C1 segment of cervical spinal cord (tissue), 14 donors: ENCODE measurements at regions not wholly inside any gene's neighbourhood (a gene's known extent, or its start where the extent isn't known, plus 50 kb on each side); places are given as distances from the start of the nearest gene placed in this dataset.
A peak's percentile ranks its signal among the peaks of the same experiment; 100 is the strongest.
"Not testable (repeated sequence)": the region's sequence is repeated elsewhere in the genome, so short reads cannot be mapped to it uniquely, and the experiment has no call there.

Source experiments
- DNase-seq, 14 donors: peaks; one replicate each; lab custom pipeline; 2025; lab: John Stamatoyannopoulos, UW

DNA sequence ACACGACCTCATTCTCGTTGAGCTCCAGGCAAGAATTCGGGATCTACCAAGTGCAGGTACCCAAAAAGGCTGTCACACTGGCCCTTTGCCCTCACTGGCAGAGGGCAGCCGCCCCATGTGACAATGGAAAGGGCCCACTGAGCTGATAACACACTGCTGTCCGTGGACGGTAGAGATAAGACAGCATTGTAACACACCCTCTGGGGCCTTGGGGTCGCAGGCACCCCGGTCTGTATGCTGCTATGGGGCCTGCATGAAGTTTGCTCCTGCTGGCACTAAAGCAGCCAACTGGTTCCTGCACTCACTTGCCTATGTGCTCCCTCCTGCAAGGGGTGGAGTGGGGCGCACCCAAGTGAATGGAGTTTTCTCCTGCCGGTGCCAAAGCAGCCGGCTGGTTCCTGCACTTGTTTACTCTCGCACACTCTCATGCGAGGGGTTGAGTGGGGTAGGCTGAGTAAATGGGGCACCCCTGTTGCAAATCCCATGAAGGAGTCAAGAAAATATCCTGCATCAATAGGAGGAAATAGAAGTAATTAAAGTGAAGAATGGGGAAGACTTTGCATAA is 477.9 kb downstream of the ATP23 start:
- DNase-seq = no peak

DNA sequence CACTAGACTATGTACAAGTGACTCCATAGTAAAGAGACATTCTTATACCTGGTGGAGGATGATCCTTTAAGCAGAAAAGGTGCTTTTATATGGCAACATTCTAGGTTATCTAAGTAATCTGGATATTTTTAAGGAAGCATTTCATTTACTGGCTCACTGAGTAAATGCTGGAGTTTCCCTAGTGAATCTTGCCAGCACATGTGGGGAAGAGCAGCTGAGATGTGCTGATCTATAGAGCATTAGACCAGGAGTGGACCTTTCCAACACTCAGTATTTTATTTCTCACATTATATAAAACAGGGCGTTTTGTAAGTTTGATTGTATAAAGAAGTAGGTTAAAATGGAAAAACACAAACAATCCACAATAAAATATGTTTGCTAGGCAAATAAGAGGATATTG is 478.5 kb downstream of the ATP23 start:
- no peak for DNase-seq

DNA sequence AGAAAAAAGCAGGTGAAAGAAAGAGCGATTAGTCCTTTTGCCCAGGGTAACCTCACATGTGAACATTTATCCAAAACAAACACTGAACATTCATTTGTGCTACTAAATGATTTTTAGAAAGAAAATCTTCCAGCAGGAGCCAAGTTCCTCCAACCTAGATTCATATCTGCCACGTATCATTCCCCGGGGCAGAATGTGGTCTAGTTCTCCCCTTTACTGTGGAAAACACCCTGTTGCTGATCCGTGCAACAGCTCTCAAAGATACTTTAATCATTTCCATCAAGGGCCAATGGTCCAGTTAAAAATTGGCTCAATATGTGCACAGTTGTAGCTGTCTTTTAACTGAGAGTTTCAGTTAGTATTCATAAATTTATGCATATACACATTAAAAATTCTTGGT is 479.1 kb downstream of the ATP23 start:
- DNase-seq = no peak

DNA sequence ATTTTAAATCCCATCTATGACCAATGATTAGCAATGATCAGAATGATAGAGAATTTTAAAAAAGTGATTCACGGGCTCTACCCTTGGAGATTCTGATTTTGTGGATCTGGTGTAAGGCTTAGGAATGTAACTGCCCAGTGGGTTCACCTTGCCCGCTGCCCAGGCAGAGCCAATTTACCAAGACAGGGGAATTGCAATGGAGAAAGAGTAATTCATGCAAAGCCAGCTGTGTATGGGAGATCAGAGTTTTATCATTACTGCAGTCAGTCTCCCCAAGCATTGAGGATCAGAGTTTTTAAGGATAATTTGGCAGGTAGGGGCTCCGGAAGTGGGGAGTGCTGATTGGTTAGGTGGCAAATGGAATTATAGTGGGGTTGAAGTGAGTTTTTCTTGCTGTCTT is 480.6 kb downstream of the ATP23 start:
- no peak for DNase-seq

DNA sequence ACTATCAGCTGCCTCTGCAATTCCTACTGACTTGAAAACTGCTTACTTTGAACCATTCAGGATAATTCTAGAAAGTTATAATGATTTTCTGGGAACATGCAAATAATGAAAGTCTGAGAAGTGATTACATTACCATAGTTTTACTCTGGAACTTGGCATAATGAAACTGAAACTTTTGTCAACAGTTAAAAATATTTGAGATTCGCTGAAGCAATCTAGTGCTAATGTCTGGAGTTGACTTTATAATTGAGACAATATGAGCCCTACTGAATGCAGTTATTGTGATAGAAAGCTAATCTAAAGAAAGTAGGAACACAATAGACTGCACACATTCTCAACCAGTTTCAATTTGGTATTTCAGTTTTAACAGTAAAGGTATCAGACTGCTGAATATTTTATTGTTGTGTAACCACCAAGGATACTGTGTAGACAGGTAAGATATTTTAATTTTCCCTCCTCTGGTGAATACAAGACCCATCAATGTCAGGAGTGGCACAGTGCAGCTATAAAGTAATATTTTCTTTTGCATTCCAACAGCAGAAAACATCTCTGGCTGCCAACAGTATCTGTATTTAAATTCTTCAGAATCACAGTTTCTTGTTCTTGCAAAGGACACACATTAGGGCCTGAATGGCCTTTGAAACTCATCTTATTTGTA is 483.5 kb downstream of the ATP23 start:
- no peak for DNase-seq

DNA sequence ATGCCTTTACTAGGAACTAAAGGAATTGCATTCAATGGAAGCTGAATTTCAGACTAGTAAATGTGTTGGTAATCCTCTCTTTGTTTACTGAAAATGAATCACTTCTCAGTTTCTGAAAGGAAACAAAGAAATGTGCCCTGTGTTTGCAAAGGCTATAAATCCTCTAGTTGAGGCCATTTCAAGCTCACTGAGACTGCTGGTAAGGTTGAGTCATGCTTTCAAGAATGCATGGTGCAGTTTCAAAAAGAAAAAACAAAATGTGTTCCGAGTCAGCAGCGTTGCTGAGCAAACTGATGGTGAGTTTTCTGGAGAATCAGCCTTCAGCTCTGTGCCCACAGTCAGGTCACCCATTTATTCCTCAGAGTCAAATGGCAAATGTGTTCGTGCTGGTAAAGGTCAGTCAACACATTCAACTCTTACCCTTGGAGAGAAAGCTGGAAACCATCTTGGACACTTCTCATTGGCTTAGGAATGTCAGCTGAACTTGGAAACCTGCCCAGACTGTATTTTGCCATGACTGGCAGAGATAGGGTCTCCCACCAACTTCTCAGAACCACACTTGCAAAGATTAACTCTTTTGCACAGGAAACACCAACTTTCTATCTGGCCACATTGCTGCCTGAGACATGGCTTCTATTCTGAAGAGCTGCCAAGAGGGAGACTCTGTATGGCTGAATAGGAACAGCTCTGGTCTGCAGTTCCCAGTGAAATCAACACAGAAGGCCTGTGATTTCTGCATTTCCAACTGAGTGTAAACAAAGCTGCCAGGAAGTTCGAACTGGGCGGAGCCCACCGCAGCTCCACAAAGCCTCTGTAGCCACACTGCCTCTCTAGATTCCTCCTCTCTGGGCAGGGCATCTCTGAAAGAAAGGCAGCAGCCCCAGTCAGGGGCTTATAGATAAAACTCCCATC is 484.4 kb downstream of the ATP23 start:
- peak in 5 of 14 donors; percentile 6 to 58 (median 23) for DNase-seq

DNA sequence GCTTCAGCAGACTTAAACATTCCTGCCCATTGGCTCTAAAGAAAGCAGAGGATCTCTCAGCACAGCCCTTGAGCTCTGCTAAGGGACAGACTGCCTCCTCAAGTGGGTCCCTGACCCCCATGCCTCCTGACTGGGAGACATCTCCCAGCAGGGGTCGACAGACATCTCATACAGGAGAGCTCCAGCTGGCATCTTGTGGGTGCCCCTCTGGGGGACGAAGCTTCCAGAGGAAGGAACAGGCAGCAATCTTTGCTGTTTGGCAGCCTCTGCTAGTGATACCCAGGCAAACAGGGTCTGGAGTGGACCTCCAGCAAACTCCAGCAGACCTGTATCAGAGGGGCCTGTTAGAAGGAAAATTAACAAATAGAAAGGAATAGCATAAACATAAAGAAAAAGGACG is 485.1 kb downstream of the ATP23 start:
- DNase-seq = not testable (repeated sequence)

DNA sequence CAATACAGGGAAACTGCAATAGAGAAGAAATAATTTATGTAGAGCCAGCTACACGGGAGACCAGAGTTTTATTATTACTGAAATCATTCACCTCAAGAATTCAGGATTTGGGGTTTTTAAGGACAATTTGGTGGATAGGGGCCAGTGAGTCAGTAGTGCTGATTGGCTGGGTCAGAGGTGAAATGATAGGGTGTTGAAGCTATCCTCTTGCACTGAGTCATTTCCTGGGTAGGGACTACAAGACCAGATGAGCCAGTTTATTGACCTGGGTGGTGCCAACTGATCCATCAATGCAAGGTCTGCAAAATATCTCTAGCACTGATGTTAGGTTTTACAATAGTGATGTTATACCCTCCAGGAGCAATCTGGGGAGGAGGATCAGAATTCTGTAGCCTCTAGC is 486.3 kb downstream of the LRIG3 start:
- no peak for DNase-seq

DNA sequence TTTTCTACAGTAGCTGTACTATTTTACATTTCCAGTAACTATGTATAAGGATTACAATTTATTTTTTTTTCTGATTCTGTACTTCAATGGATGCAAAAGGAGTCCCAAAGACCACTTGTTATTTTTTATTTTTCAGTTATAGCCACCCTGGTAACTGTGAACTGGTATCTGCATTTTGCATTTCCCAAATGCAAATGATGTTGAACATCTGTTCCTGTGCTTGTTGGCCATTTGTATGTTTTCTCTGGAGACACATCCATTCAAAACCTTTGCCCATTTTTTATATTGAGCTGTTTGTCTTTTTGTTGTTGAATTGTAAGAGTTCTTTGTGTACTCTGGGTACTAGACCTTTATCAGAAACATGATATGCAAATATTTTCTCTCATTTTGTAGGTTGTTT is 485.6 kb downstream of the LRIG3 start:
- DNase-seq = no peak

DNA sequence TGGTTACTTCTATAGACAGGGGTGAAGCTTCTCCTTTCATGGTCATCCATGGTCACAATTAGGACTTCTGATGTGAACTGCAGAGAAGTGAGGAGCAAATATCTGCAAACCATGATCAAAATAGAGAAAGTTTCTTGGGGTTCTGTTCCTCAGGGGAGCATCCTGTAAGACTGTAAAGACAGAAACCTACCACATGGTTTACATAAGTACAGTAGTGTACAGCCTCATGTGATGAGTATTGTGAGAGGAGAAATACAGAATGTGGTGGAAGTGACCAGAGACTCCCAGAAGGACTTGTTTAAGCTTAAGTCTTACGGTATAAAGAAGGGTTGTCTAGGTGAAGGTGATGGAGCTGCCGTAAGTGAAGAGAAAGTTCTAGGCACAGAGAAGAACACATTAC is 484.7 kb downstream of the LRIG3 start:
- DNase-seq = no peak

DNA sequence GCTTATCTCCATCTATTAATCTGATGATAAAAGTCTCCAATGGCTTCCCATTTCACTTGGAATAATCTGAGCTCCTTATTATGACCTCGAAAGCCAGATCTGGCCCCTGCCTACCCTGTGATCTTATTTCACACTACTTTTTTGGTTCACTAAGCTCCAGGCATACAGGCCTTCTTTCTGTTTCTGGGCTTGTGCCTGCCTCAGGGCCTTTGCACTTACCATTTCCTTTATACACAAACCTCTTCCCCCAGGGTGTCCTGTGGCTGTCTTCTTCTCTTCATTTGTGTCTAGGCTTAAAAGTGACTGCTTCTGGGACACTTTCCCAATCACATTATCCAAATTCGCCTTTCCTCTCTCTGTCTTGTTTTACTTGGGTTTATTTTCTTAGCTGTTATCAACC is 478.8 kb downstream of the LRIG3 start:
- DNase-seq = no peak

DNA sequence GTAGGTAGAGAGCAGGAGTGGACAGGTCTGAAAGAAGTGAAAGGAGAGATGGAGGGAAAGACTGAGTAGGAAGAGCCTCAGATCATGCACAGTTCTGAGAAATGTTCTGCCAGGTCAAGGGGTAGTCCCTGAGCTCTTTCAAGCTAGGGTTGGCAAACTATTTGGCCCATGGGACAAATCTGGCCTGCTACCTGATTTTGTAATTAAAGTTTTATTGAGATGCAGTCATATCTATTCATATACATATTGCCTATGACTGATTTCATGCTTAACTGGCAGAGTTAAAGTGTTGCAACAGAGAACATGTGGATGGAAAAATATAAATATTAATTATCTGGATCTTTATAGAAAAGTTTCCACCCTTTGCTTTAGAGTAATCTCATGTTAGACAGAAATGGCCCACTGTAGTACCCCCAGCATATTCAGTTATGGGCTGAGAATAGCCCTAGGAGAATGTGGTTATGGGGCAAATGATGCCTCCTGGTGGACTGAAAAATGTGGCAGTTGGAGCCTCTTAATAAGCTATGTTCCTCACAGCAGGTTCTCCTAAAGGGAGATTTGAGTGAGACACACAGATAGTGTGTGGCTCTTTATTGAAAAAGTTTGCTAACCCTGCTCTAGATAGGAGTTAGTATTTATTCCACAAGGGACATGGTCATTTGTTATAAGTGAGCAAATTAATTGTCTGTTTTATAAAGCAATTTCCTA is 476.9 kb downstream of the LRIG3 start:
- no peak for DNase-seq

DNA sequence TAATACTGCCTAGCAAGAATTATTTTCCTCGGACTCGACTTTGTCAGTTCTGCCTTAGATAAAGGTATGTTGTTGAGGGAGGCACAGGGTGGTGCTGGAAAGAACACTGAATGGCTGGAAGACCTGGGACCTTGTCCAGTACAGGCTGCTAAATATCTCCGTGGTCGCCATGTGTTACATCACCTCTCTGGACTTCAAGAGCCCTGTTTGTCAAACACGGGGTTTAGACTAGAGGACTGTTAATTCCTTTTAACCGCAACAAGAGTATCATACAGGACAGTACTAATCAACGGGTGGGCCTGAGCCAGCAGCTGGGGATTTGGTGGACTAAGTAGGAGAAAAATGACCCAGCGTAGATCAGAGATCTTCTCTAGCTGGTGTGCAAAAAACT is 476.3 kb downstream of the LRIG3 start:
- no peak for DNase-seq

DNA sequence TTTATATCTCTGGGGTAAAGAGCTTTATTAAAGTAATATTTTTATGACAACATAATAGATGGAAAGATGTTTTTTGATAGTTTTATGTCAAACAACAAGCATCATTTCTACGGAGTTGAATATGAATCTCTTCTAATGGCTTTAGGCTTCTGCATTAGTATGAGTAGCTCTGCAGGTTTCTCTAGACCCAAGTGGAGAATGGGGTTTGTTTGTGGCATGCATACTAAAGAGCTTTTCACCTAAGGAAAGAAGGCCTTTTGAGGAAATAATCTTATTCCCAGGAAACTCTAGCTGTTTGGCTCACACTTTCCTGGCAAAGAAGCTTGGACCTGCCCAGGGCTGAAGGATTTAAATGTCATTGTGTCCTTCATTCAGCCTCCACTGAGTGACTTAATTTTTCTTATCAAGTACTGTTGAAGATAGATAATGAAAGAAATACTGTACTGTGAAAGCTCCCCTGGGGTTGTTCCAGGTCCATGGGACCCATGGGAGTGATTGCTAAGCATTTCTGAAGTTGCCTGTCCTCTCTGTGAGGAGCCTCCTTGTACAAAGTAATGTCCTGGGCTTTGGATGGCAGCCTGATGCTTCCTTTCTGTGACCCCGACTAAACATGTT is 469.3 kb downstream of the LRIG3 start:
- DNase-seq = no peak

DNA sequence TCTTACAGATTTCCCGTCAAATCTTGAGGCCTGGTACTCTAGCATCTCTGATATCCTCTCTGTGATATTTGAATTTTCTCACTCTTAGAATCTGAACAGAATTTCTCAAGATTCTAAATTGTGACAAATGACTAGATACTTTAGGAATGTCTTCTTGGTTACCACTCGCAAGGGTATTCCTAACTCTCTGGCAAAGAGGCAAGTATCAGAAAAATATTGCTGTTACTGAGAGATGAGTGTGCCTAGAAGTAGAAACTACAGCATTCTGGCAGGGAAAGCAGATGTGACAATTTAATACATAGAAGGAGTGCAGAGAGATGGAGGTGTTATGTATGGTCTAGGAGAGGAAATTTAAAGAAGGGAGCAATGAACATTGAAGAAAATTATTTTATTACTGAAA is 467.8 kb downstream of the LRIG3 start:
- DNase-seq = no peak

DNA sequence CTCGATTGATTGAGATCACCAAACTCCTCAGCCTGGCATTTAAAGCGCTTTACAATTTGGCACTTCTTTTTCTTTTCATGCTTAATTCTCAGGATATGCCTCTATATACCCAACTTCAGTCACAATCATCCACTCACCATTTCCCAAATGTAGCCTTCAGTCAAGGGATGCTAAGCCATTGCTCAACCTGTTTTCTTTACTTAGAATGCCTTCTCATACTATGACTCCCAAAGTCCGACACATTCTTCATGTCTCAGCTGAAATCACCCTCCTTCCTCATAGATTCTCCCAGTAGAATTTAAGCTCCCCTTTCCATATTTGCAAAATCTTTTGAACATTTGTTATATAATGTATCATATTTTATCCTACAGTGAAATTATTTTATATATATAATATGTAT is 467.0 kb downstream of the LRIG3 start:
- no peak for DNase-seq

DNA sequence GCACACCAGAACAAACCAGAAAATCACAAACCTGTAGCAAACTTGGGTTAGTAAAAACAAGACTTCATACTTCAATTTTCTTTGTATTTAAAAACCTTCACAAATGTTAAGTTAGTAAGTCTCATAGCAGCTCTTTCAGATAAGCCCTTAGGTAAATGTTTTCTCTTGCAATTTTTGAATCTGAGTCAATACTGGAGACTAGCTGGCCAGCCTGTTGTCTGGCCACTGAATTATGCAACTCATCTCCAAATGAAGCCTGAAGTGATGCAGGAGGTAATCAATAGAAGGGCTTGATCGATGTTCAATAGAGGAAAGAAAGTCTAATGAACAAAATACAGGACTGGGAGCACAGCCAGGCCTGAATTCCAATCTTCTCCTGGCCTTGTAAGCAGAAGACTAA is 465.2 kb downstream of the LRIG3 start:
- DNase-seq = no peak

DNA sequence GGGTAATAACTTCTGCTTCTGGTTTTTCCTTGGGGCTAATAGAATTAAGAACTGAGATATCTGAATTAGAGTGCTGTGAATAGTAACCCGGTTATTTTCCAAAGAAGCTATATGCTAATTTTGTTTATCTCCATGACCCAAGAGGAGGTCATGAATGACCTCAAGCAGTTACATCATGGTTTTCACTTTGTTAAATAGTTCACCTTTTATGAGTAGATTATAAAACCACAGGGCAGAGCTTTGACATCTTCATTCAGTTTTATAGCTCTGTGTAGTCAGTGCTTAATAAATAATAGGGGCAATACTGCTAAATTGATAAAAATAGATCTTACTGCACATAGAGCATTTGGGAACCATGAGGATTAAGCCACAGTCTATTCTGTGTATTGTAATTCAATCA is 462.2 kb downstream of the LRIG3 start:
- no peak for DNase-seq

DNA sequence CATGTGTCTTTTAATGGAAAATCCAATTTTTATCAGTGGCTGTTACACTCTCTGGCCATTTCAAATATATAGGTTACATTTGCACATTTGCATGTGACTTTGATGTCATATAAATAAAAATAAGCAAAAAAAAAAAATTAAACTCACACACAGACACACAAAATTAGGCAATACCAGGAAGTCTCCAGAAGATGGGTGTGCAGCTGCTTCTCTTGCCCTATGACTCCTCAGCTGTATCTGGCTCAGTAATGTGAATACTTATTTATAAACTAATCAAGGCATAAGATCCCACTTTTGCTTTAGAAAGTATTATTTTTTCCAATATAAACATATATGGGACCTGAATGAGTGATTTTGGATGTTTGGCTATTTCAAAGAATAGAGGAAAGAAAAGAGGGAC is 461.1 kb downstream of the LRIG3 start:
- DNase-seq = no peak

DNA sequence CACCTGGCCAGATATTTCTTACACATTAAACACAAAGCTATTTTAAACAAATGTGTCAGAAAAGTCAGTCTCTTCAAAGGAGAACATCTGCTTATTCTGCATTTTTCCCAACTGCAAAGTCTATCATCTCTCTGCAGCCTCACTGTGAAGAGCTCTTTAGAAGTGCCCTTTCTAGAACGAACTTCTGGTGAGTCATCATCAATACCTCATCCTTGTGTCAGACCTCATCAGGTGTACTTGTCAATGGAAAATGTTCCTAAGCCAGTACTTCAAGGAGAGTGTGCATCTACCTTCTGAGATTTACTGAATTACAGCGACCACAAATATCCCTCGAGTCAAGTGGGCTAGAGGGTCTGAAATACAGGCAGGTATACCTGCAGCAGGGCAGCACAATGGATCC is 457.3 kb downstream of the LRIG3 start:
- no peak for DNase-seq

DNA sequence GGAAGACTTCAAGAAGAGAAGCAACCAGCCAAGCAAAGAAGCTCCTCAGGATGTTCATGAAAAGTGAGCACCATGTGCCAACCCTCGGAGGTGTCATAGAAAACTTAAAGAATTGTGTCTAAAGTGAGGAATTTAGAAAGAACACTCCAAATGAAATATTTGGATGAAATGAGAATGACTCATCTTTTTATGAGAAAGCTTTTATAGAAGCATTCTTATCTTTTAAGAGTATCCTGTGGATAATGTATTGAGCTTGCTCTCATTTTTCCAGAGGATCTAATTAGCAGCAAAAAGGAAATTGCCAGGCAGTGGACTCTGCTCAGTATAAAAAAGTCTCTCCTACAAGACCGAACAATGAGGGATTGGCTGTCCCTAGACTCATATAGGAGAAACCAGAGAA is 454.9 kb downstream of the LRIG3 start:
- no peak for DNase-seq
